Cardiac muscle cell (in vitro differentiated cells and primary cell): ENCODE measurements at regions not wholly inside any gene's neighbourhood (a gene's known extent, or its start where the extent isn't known, plus 50 kb on each side); places are given as distances from the start of the nearest gene placed in this dataset.

Experiments
- DNase-seq, 2 donors: peaks; one replicate each; pipeline versions ENCODE4 v3.0.0 to v3.0.0-alpha.2; 2010 to 2017; ENCODE audit warnings: low read depth in 1 of 2, low spot score in 1 of 2
- H3K27ac ChIP-seq: fragments of 200-600 bp; sonication (generic); 2 replicates; pipeline ENCODE4 v1.5.1; 2016
- H3K27me3 ChIP-seq: fragments of 200-600 bp; sonication (generic); 2 replicates; pipeline ENCODE4 v1.6.0; 2016; ENCODE audit warnings: control low read depth
- H3K36me3 ChIP-seq: fragments of 200-600 bp; sonication (generic); 2 replicates; pipeline ENCODE4 v1.5.1; 2016; ENCODE audit warnings: control low read depth
- H3K4me1 ChIP-seq: fragments of 200-600 bp; sonication (generic); 2 replicates; pipeline ENCODE4 v1.8.1; 2017; ENCODE audit warnings: low read depth, mild to moderate bottlenecking, mixed run types
- H3K4me3 ChIP-seq: fragments of 200-600 bp; sonication (generic); 2 replicates; pipeline ENCODE4 v1.5.1; 2016; ENCODE audit warnings: mild to moderate bottlenecking
- H3K9me3 ChIP-seq: fragments of 200-600 bp; sonication (generic); 2 replicates; pipeline ENCODE4 v1.5.1; 2017; ENCODE audit warnings: low read depth, mild to moderate bottlenecking, control low read depth
- CTCF ChIP-seq: IDR thresholded peaks from 2 replicates; pipeline ENCODE4 v1.5.1; 2012; ENCODE audit warnings: low read depth, mild to moderate bottlenecking, low read length

GRCh38 chr5:2455878-2456277 lies 295.6 kb downstream of the IRX2 start:
- Histone ChIP-seq H3K27ac (no peak overlapping the region), H3K4me3 (no peak overlapping the region), H3K36me3 (no peaks in the 10 kb centered on the region), H3K27me3 (no peaks in the 10 kb centered on the region), H3K9me3 (no peaks in the 10 kb centered on the region), H3K4me1 (no peaks in the 10 kb centered on the region)
- no peak for DNase-seq
- no peak for TF ChIP-seq CTCF

DNA sequence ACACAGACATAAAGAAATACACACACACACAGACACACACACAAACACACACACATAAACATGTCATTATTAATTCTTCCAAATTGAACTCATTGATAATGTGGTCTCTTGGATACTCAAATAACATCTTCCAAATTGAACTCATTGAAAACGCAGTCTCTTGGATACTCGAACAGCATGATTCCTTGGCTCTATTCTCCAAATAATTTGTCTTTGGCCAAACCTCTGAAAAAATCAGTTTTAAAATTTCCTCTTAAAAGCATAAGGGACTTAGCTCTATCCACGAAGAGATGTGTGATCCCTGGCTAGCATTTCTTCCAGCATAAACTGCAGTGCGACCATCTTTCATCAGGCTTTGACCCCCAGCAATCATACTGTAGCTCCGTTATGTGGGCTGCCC lies 296.6 kb downstream of the IRX2 start:
- H3K27me3 ChIP-seq = peaks cover 4% of the 10 kb centered on the region
- no peaks in the 10 kb centered on the region for H3K9me3 ChIP-seq
- H3K4me1 ChIP-seq = no peaks in the 10 kb centered on the region
- no peak for DNase-seq
- TF ChIP-seq CTCF = no peak
- H3K27ac ChIP-seq = no peak overlapping the region
- no peak overlapping the region for H3K4me3 ChIP-seq
- H3K36me3 ChIP-seq = no peaks in the 10 kb centered on the region

- no peak for TF ChIP-seq CTCF
- Histone ChIP-seq H3K27me3 (peaks cover 5% of the 10 kb centered on the region), H3K4me3 (no peak overlapping the region), H3K4me1 (no peaks in the 10 kb centered on the region), H3K36me3 (no peaks in the 10 kb centered on the region), H3K9me3 (no peaks in the 10 kb centered on the region), H3K27ac (no peak overlapping the region)
- DNase-seq = no peak
Measured at GRCh38 chr5:2453781-2454180, 297.7 kb downstream of the IRX2 start.

- Histone ChIP-seq H3K4me1 (no peaks in the 10 kb centered on the region), H3K27me3 (peaks cover 5% of the 10 kb centered on the region), H3K4me3 (no peak overlapping the region), H3K9me3 (no peaks in the 10 kb centered on the region), H3K27ac (no peak overlapping the region), H3K36me3 (no peaks in the 10 kb centered on the region)
- DNase-seq = no peak
- no peak for TF ChIP-seq CTCF
Measured at GRCh38 chr5:2451100-2451499, 300.4 kb downstream of the IRX2 start.

- Histone ChIP-seq H3K4me3 (no peak overlapping the region), H3K27ac (no peak overlapping the region), H3K36me3 (no peaks in the 10 kb centered on the region), H3K27me3 (no peaks in the 10 kb centered on the region), H3K9me3 (no peaks in the 10 kb centered on the region), H3K4me1 (no peaks in the 10 kb centered on the region)
- TF ChIP-seq CTCF = no peak
- DNase-seq = no peak
Measured at GRCh38 chr5:2442496-2443354, 308.8 kb downstream of the IRX2 start.
